NCI-H2196 (cell line): ENCODE measurements at regions not wholly inside any gene's neighbourhood (a gene's known extent, or its start where the extent isn't known, plus 50 kb on each side); places are given as distances from the start of the nearest gene placed in this dataset.
"Not testable (repeated sequence)": the region's sequence is repeated elsewhere in the genome, so short reads cannot be mapped to it uniquely, and the experiment has no call there.

Experiments used
- DNase-seq: peaks from one replicate; lab custom pipeline; 2025; ENCODE audit not compliant: unreplicated experiment; lab: John Stamatoyannopoulos, UW

GRCh38 chr15:98263787-98264186 is 303.3 kb downstream of the ARRDC4 start:
- no peak for DNase-seq

- no peak for DNase-seq
These were observed 305.8 kb downstream of the ARRDC4 start for GRCh38 chr15:98266295-98266694.

- no peak for DNase-seq
These were observed 307.7 kb downstream of the ARRDC4 start for GRCh38 chr15:98268163-98268562.

- DNase-seq, result no peak
These were observed 312.1 kb downstream of the ARRDC4 start for GRCh38 chr15:98272625-98273024.

- DNase-seq, result no peak
These were observed 315.5 kb downstream of the ARRDC4 start for GRCh38 chr15:98276018-98276417.

GRCh38 chr15:98277602-98278001 is 317.1 kb downstream of the ARRDC4 start:
- no peak for DNase-seq

- DNase-seq, result no peak
These were observed 319.9 kb downstream of the ARRDC4 start for GRCh38 chr15:98280284-98280975.

GRCh38 chr15:98281130-98281529 is 320.6 kb downstream of the ARRDC4 start:
- DNase-seq, result no peak

GRCh38 chr15:98282656-98283332 is 322.3 kb downstream of the ARRDC4 start:
- no peak for DNase-seq

- no peak for DNase-seq
These were observed 325.7 kb downstream of the ARRDC4 start for GRCh38 chr15:98286200-98286599.

- DNase-seq, result no peak
These were observed 326.3 kb downstream of the ARRDC4 start for GRCh38 chr15:98286831-98287230.

- DNase-seq, result no peak
These were observed 327.6 kb downstream of the ARRDC4 start for GRCh38 chr15:98288091-98288590.

GRCh38 chr15:98289747-98290146 is 329.2 kb downstream of the ARRDC4 start:
- no peak for DNase-seq

- no peak for DNase-seq
These were observed 332.1 kb downstream of the ARRDC4 start for GRCh38 chr15:98292442-98293240.

GRCh38 chr15:98294126-98294525 is 333.6 kb downstream of the ARRDC4 start:
- no peak for DNase-seq

GRCh38 chr15:98295101-98295759 is 334.7 kb downstream of the ARRDC4 start:
- not testable (repeated sequence) for DNase-seq

GRCh38 chr15:98296653-98297052 is 336.1 kb downstream of the ARRDC4 start:
- no peak for DNase-seq

- no peak for DNase-seq
These were observed 343.9 kb downstream of the ARRDC4 start for GRCh38 chr15:98304371-98304770.

- no peak for DNase-seq
These were observed 340.2 kb upstream of the IGF1R start for GRCh38 chr15:98308117-98308516.

- peak; percentile 43 for DNase-seq
These were observed 336.7 kb upstream of the IGF1R start for GRCh38 chr15:98311566-98312188.

GRCh38 chr15:98312913-98313312 is 335.4 kb upstream of the IGF1R start:
- DNase-seq, result no peak
